GM23248 (cell line): ENCODE measurements at regions not wholly inside any gene's neighbourhood (a gene's known extent, or its start where the extent isn't known, plus 50 kb on each side); places are given as distances from the start of the nearest gene placed in this dataset.
"Not testable (repeated sequence)": the region's sequence is repeated elsewhere in the genome, so short reads cannot be mapped to it uniquely, and the experiment has no call there.

Source experiments
- DNase-seq: peaks from one replicate; pipeline ENCODE4 v3.0.0-alpha.2; 2015
- H2AFZ ChIP-seq: fragments of 200-600 bp; sonication (generic); 2 replicates; pipeline ENCODE4 v1.6.1; 2016; ENCODE audit warnings: antibody characterized with exemption
- H3F3A ChIP-seq: fragments of 200-600 bp; sonication (generic); 2 replicates; pipeline ENCODE4 v1.6.1; 2016; ENCODE audit warnings: mild to moderate bottlenecking, antibody characterized with exemption, mixed run types; ENCODE audit not compliant: insufficient read depth
- H3K27ac ChIP-seq: fragments of 200-600 bp; sonication (generic); 2 replicates; pipeline ENCODE4 v1.5.1; 2016; ENCODE audit warnings: mild to moderate bottlenecking
- H3K27me3 ChIP-seq: fragments of 200-600 bp; sonication (generic); replicated peaks from 2 replicates; pipeline ENCODE4 v1.6.1; 2016; ENCODE audit warnings: mild to moderate bottlenecking; ENCODE audit not compliant: insufficient read depth
- H3K36me3 ChIP-seq: fragments of 200-600 bp; sonication (generic); 2 replicates; pipeline ENCODE4 v1.6.1; 2016; ENCODE audit warnings: low read depth, mild to moderate bottlenecking
- H3K4me1 ChIP-seq: fragments of 200-600 bp; sonication (generic); 2 replicates; pipeline ENCODE4 v1.6.1; 2016; ENCODE audit warnings: mild to moderate bottlenecking; ENCODE audit not compliant: insufficient read depth
- H3K4me2 ChIP-seq: fragments of 200-600 bp; sonication (generic); one replicate; pipeline ENCODE4 v1.6.1; 2016; ENCODE audit warnings: mild to moderate bottlenecking; ENCODE audit not compliant: unreplicated experiment
- H3K4me3 ChIP-seq: fragments of 200-600 bp; sonication (generic); 2 replicates; pipeline ENCODE4 v1.5.1; 2016; ENCODE audit warnings: mild to moderate bottlenecking
- H3K79me2 ChIP-seq: fragments of 200-600 bp; sonication (generic); 2 replicates; pipeline ENCODE4 v1.6.1; 2016; ENCODE audit warnings: mild to moderate bottlenecking; ENCODE audit not compliant: insufficient read depth
- H3K9ac ChIP-seq: fragments of 200-600 bp; sonication (generic); 2 replicates; pipeline ENCODE4 v1.6.1; 2016; ENCODE audit warnings: mild to moderate bottlenecking
- H3K9me2 ChIP-seq: fragments of 200-600 bp; sonication (generic); 2 replicates; pipeline ENCODE4 v1.6.1; 2016; ENCODE audit warnings: mixed run types, mild to moderate bottlenecking, moderate library complexity; ENCODE audit not compliant: insufficient read depth
- H3K9me3 ChIP-seq: fragments of 200-600 bp; sonication (generic); one replicate; pipeline ENCODE4 v1.6.1; 2017; ENCODE audit warnings: low read depth
- H4K20me1 ChIP-seq: fragments of 200-600 bp; sonication (generic); 2 replicates; pipeline ENCODE4 v1.6.0; 2016; ENCODE audit not compliant: insufficient read depth
- EZH2 ChIP-seq: fragments of 200-600 bp; sonication (generic); IDR thresholded peaks from 2 replicates; pipeline ENCODE4 v1.6.1; 2018; ENCODE audit warnings: antibody characterized with exemption, mild to moderate bottlenecking; ENCODE audit not compliant: insufficient read depth, poor library complexity, severe bottlenecking
- EZH2phosphoT487 ChIP-seq: fragments of 200-600 bp; sonication (generic); IDR thresholded peaks from 2 replicates; pipeline ENCODE4 v1.6.1; 2018; ENCODE audit warnings: antibody characterized with exemption, moderate library complexity, mild to moderate bottlenecking, low read depth; ENCODE audit not compliant: insufficient read depth
- WGBS, 2 experiments: methylation state at CpG; one replicate each; pipeline ENCODE4 v1.1.6; 2015 to 2017; ENCODE audit warnings: low lambda C conversion rate in 2 of 2, low coverage in 1 of 2; ENCODE audit errors: missing lambda C conversion rate in 2 of 2; 5-methylcytosine and 5-hydroxymethylcytosine counted together
- in situ Hi-C: fragments of 300-500 bp; cut with MboI; formaldehyde crosslinking; loops from 2 replicates; pipeline ENCODE4 v1.15.0; 2020

DNA sequence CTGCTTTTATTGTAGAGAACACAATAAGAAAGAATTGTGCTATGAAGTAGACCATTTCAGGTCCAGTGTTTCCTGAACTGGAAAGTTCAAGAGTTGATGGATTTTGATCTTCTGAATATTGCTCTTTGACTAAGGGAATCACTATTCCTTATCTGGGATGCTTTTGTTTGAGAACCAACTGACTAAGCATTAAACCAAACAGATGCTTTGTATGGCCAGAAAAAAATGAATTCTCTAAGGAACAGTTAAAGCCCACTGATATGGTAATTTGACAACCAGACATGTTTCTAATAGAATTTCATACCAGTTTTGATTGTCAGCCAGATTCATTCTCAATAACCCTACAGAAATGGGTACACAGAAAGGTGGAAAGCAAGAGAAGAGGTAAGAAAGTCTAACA is 67.5 kb upstream of the CADPS start:
- H3K36me3 ChIP-seq = no peaks in the 10 kb centered on the region
- H2AFZ ChIP-seq = no peak overlapping the region
- in situ Hi-C loops = no loop called here
- no peak overlapping the region for H3K27ac ChIP-seq
- no peak overlapping the region for H3K9ac ChIP-seq
- no peaks in the 10 kb centered on the region for H4K20me1 ChIP-seq
- no peaks in the 10 kb centered on the region for H3K9me3 ChIP-seq
- no peaks in the 10 kb centered on the region for H3K27me3 ChIP-seq
- no peak for DNase-seq
- TF ChIP-seq EZH2 (no peak), EZH2phosphoT487 (no peak)
- H3K4me3 ChIP-seq = no peak overlapping the region
- H3K4me1 ChIP-seq = peaks cover 12% of the 10 kb centered on the region
- H3K9me2 ChIP-seq = no peaks in the 10 kb centered on the region
- no peak overlapping the region for H3K4me2 ChIP-seq
- no peaks in the 10 kb centered on the region for H3F3A ChIP-seq
- no peaks in the 10 kb centered on the region for H3K79me2 ChIP-seq

DNA sequence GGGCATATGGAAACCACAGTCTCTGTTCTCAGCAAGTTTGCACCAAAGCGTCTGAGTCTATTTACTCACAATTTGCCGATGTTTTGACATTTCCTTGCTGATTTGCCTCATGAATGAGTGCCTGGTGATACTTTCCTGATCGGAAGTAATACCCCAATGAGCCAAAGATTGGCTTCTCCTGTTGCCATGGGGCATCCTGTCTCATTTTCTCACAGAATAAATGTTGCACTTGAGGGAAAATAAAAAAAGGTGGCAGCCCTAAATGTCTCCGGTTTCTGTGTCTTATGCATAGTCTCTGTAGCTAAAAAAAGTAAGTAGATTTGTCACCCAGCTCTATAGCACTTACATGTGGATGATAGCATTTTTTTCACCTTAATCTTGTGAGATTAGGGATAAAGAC is 73.7 kb upstream of the CADPS start:
- no peak overlapping the region for H3K27ac ChIP-seq
- no peaks in the 10 kb centered on the region for H3K27me3 ChIP-seq
- no peak for DNase-seq
- no peaks in the 10 kb centered on the region for H3K36me3 ChIP-seq
- in situ Hi-C loops = no loop called here
- H3F3A ChIP-seq = no peaks in the 10 kb centered on the region
- no peak overlapping the region for H2AFZ ChIP-seq
- no peaks in the 10 kb centered on the region for H3K79me2 ChIP-seq
- H3K4me1 ChIP-seq = no peaks in the 10 kb centered on the region
- H4K20me1 ChIP-seq = no peaks in the 10 kb centered on the region
- no peaks in the 10 kb centered on the region for H3K9me2 ChIP-seq
- TF ChIP-seq EZH2phosphoT487 = no peak
- no peak for TF ChIP-seq EZH2
- 51 to 59% methylated on average over 4 of the region's 4 CpGs for WGBS, 2 experiments
- H3K9ac ChIP-seq = no peak overlapping the region
- H3K9me3 ChIP-seq = no peaks in the 10 kb centered on the region
- no peak overlapping the region for H3K4me2 ChIP-seq
- no peak overlapping the region for H3K4me3 ChIP-seq

DNA sequence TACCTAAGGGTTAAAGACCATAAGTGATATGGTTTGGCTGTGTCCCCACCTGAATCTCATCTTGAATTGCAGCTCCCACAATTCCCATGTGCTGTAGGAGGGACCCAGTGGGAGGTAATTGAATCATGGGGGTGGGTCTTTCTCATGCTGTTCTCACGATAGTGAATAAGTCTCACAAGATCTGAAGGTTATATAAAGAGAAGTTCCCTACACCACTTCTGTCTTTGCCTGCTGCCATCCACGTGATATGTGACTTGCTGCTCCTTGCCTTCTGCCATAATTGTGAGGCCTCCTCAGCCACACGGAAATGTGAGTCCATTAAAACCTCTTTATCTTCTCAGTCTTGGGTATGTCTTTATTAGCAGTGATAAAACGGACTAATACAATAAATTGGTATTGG is 75.0 kb upstream of the CADPS start:
- H3K27ac ChIP-seq = no peak overlapping the region
- no peaks in the 10 kb centered on the region for H3K27me3 ChIP-seq
- no peak overlapping the region for H3K4me2 ChIP-seq
- no peak overlapping the region for H2AFZ ChIP-seq
- H3K9me2 ChIP-seq = no peaks in the 10 kb centered on the region
- no peaks in the 10 kb centered on the region for H3F3A ChIP-seq
- no peak overlapping the region for H3K9ac ChIP-seq
- 29 to 42% methylated on average over 4 of the region's 4 CpGs for WGBS, 2 experiments
- no peak for DNase-seq
- no peak for TF ChIP-seq EZH2
- no peak for TF ChIP-seq EZH2phosphoT487
- H3K4me3 ChIP-seq = no peak overlapping the region
- no peaks in the 10 kb centered on the region for H3K79me2 ChIP-seq
- H3K36me3 ChIP-seq = no peaks in the 10 kb centered on the region
- no peaks in the 10 kb centered on the region for H4K20me1 ChIP-seq
- H3K4me1 ChIP-seq = no peaks in the 10 kb centered on the region
- in situ Hi-C loops = no loop called here
- no peaks in the 10 kb centered on the region for H3K9me3 ChIP-seq

DNA sequence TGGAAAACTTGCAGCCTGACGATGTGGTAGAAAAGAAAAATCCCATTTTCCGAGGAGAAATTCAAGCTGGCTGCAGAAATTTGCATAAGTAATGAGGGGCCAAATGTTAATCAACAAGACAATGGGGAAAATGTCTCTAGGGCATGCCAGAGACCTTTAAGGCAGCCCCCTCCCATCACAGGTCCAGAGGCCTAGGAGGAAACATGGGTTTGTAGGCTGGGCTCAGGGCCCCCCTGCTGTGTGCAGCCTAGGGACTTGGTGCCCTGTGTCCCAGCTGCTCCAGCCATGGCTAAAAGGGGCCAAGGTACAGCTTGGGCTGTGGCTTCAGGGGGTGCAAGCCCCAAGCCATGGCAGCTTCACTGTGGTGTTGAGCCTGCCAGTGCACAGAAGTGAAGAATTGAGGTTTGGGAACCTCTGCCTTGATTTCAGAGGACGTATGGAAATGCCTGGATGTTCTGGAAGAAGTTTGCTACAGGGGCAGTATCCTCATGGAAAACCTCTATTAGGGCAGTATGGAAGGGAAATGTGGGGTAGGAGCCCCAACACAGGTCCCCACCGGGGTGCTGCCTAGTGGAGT is 75.9 kb upstream of the CADPS start:
- no peak overlapping the region for H3K27ac ChIP-seq
- no peak overlapping the region for H3K4me3 ChIP-seq
- H3K4me1 ChIP-seq = no peaks in the 10 kb centered on the region
- no peak overlapping the region for H3K4me2 ChIP-seq
- no peaks in the 10 kb centered on the region for H3K27me3 ChIP-seq
- no peak overlapping the region for H3K9ac ChIP-seq
- no peaks in the 10 kb centered on the region for H3K79me2 ChIP-seq
- in situ Hi-C loops = no loop called here
- no peaks in the 10 kb centered on the region for H3K36me3 ChIP-seq
- TF ChIP-seq EZH2 (no peak), EZH2phosphoT487 (no peak)
- no peaks in the 10 kb centered on the region for H3F3A ChIP-seq
- no peak overlapping the region for H2AFZ ChIP-seq
- 41 to 47% methylated on average over 4 of the region's 4 CpGs for WGBS, 2 experiments
- no peak for DNase-seq
- no peaks in the 10 kb centered on the region for H4K20me1 ChIP-seq
- no peaks in the 10 kb centered on the region for H3K9me3 ChIP-seq
- H3K9me2 ChIP-seq = no peaks in the 10 kb centered on the region

DNA sequence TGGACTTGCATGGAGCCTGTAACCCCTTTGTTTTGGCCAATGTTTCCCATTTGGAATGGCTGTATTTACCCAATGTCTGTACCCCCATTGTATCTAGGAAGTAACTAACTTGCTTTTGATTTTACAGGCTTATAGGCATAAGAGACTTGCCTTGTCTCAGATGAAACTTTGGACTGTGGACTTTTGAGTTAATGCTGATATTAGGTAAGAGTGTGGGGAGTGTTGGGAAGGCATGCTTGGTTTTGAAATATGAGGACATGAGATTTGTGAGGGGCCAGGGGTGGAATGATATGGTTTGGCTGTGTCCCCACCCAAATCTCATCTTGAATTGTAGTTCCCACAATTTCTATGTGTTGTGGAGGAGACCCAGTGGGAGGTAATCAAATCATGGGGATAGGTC is 76.7 kb upstream of the CADPS start:
- in situ Hi-C loops, H3K9me2 ChIP-seq, H3K9ac ChIP-seq, H4K20me1 ChIP-seq, H3F3A ChIP-seq, H3K9me3 ChIP-seq, H3K4me2 ChIP-seq, H3K27me3 ChIP-seq, H3K4me1 ChIP-seq, H3K79me2 ChIP-seq, DNase-seq, H2AFZ ChIP-seq, H3K4me3 ChIP-seq, H3K27ac ChIP-seq, H3K36me3 ChIP-seq: not testable (repeated sequence)
